ENCODE measurements at regions not wholly inside any gene's neighbourhood (a gene's known extent, or its start where the extent isn't known, plus 50 kb on each side); places are given as distances from the start of the nearest gene placed in this dataset.

GRCh38 chr5:105982526-105982925 lies 1688.2 kb downstream of the EFNA5 start:
- no peak overlapping the region for H4K91ac ChIP-seq (ENCODE audit: insufficient read depth, low read depth, low read length)
- no peak overlapping the region for H2AK5ac ChIP-seq (ENCODE audit: low read depth, low read length)
- dilution Hi-C loops (cut with HindIII; ENCODE audit: low sequenced_read_pairs, unreplicated experiment), result no loop called here
- H3K4me3 ChIP-seq (ENCODE audit: insufficient read depth, low read depth, low read length), result no peak overlapping the region
- H3K9me3 ChIP-seq (ENCODE audit: control insufficient read depth, insufficient read depth, low read length), result no peaks in the 10 kb centered on the region
- BruUV-seq (replicated peaks), result no TSS peak
- H3K36me3 ChIP-seq (ENCODE audit: control insufficient read depth, insufficient read depth, low read length), result no peaks in the 10 kb centered on the region
- H3K9me1 ChIP-seq (ENCODE audit: insufficient read depth, low read length), result no peaks in the 10 kb centered on the region
- H3K14ac ChIP-seq (replicated peaks; ENCODE audit: low read depth, low read length), result no peak overlapping the region
- H2AFZ ChIP-seq (replicated peaks; ENCODE audit: low read length, poor library complexity), result no peak overlapping the region
- H4K5ac ChIP-seq (ENCODE audit: low read depth, low read length), result no peak overlapping the region
- no peak overlapping the region for H3K4me2 ChIP-seq (ENCODE audit: low read depth, low read length)
- intact Hi-C loops (cut with micrococcal nuclease), result no loop called here
- TF ChIP-seq MXI1 (IDR thresholded peaks at IDR 0.05; ENCODE audit: borderline replicate concordance, low read depth, low read length), result no peak
- no peak for TF ChIP-seq POLR2A (IDR thresholded peaks at IDR 0.05; ENCODE audit: low read depth, low read length)
- TF ChIP-seq MAZ (IDR thresholded peaks at IDR 0.05; ENCODE audit: borderline replicate concordance, low read depth, low read length), result no peak
- TF ChIP-seq USF2 (IDR thresholded peaks at IDR 0.05; ENCODE audit: low read depth, low read length), result no peak
- TF ChIP-seq CHD1 (IDR thresholded peaks at IDR 0.05; ENCODE audit: low read depth, low read length), result no peak
- TF ChIP-seq SMC3 (IDR thresholded peaks at IDR 0.05; ENCODE audit: low read depth, low read length), result no peak
- no peak for TF ChIP-seq RCOR1 (IDR thresholded peaks at IDR 0.05; ENCODE audit: insufficient replicate concordance, low read length)
- TF ChIP-seq RAD21 (IDR thresholded peaks at IDR 0.05; ENCODE audit: low read length), result no peak
- TF ChIP-seq, protein P1, sequence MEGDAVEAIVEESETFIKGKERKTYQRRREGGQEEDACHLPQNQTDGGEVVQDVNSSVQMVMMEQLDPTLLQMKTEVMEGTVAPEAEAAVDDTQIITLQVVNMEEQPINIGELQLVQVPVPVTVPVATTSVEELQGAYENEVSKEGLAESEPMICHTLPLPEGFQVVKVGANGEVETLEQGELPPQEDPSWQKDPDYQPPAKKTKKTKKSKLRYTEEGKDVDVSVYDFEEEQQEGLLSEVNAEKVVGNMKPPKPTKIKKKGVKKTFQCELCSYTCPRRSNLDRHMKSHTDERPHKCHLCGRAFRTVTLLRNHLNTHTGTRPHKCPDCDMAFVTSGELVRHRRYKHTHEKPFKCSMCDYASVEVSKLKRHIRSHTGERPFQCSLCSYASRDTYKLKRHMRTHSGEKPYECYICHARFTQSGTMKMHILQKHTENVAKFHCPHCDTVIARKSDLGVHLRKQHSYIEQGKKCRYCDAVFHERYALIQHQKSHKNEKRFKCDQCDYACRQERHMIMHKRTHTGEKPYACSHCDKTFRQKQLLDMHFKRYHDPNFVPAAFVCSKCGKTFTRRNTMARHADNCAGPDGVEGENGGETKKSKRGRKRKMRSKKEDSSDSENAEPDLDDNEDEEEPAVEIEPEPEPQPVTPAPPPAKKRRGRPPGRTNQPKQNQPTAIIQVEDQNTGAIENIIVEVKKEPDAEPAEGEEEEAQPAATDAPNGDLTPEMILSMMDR (conservative IDR thresholded peaks at IDR 0.05; ENCODE audit: low read depth, low read length), result no peak
- no peak for TF ChIP-seq FOS (IDR thresholded peaks at IDR 0.05; ENCODE audit: low read depth, low read length)
- TF ChIP-seq CEBPB (IDR thresholded peaks at IDR 0.05; ENCODE audit: low read depth, low read length), result no peak
- TF ChIP-seq NFE2L2 (IDR thresholded peaks at IDR 0.05; ENCODE audit: low read depth, low read length), result no peak
- H3K27me3 ChIP-seq (ENCODE audit: control insufficient read depth, insufficient read depth, low read length), result no peaks in the 10 kb centered on the region
- 50% methylated on average over 1 of the region's 9 CpGs; no CpG with 5 or more reads in 1 of the 2 experiments for WGBS, 2 experiments (ENCODE audit: extremely low coverage in 2 of 2, insufficient read length in 1 of 2)
- no peak overlapping the region for H2BK15ac ChIP-seq (ENCODE audit: low read depth, low read length)
- H3K18ac ChIP-seq (ENCODE audit: low read depth, low read length), result no peak overlapping the region
- no peaks in the 10 kb centered on the region for H3K4me1 ChIP-seq (ENCODE audit: control insufficient read depth, insufficient read depth, low read length)
- H4K8ac ChIP-seq (ENCODE audit: low read depth in 2 of 2, low read length in 2 of 2), result no peak overlapping the region
- no peaks in the 10 kb centered on the region for H4K20me1 ChIP-seq (ENCODE audit: insufficient read depth, low read length)
- H2BK5ac ChIP-seq (ENCODE audit: low read depth, low read length, poor library complexity, severe bottlenecking), result no peak overlapping the region
- no peak for DNase-seq
- no peak overlapping the region for H3K23ac ChIP-seq (ENCODE audit: low read depth, low read length)
- no peak overlapping the region for H2BK120ac ChIP-seq (ENCODE audit: low read depth, low read length)
- H3K79me1 ChIP-seq (ENCODE audit: low read depth in 1 of 2, low read length in 2 of 2), result no peaks in the 10 kb centered on the region
- no peak overlapping the region for H3K27ac ChIP-seq (ENCODE audit: insufficient read depth, low read length)
- no peak for ATAC-seq (ENCODE audit: low read depth)
- in situ Hi-C loops (cut with MboI; ENCODE audit: low sequenced_read_pairs), result no loop called here
- H3K9ac ChIP-seq (ENCODE audit: low read depth, low read length), result no peak overlapping the region
- no peak overlapping the region for H3K4ac ChIP-seq (ENCODE audit: low read depth, low read length)
- CTCF ChIA-PET, result no interaction called here
- H2BK20ac ChIP-seq (ENCODE audit: low read depth, low read length), result no peak overlapping the region
- H3K56ac ChIP-seq (ENCODE audit: extremely low read depth, insufficient read depth, low read length), result no peak overlapping the region
- POLR2A ChIA-PET (ENCODE audit: unreplicated experiment), result no interaction called here
- H2AK9ac ChIP-seq (replicated peaks; ENCODE audit: low read depth, low read length, poor library complexity), result no peak overlapping the region

Measured in IMR-90 (cell line).